ENCODE measurements at regions not wholly inside any gene's neighbourhood (a gene's known extent, or its start where the extent isn't known, plus 50 kb on each side); places are given as distances from the start of the nearest gene placed in this dataset.
A peak's percentile ranks its signal among the peaks of the same experiment; 100 is the strongest.

- TF ChIP-seq CTCF (conservative IDR thresholded peaks at IDR 0.05), result no peak
- H3K27ac ChIP-seq, result no peak overlapping the region
Observed at GRCh38 chr1:87951852-87952251, 623.2 kb downstream of the LMO4 start.

GRCh38 chr1:87953121-87953520 is 624.4 kb downstream of the LMO4 start:
- no peak overlapping the region for H3K27ac ChIP-seq
- TF ChIP-seq CTCF (conservative IDR thresholded peaks at IDR 0.05), result no peak

- peak; percentile 83 for TF ChIP-seq CTCF (conservative IDR thresholded peaks at IDR 0.05)
- no peak overlapping the region for H3K27ac ChIP-seq
Observed at GRCh38 chr1:87953732-87954344, 625.2 kb downstream of the LMO4 start.

GRCh38 chr1:87955038-87955437 is 626.4 kb downstream of the LMO4 start:
- no peak for TF ChIP-seq CTCF (conservative IDR thresholded peaks at IDR 0.05)
- no peak overlapping the region for H3K27ac ChIP-seq

- H3K27ac ChIP-seq, result no peak overlapping the region
Observed at GRCh38 chr1:87956072-87956471, 627.4 kb downstream of the LMO4 start.

GRCh38 chr1:87956750-87957149 is 628.1 kb downstream of the LMO4 start:
- TF ChIP-seq CTCF (conservative IDR thresholded peaks at IDR 0.05), result no peak
- H3K27ac ChIP-seq, result no peak overlapping the region

More at GRCh38 chr1:87956072-87956471, 627.4 kb downstream of the LMO4 start:
- TF ChIP-seq CTCF (conservative IDR thresholded peaks at IDR 0.05), result no peak

- no peak overlapping the region for H3K27ac ChIP-seq
- TF ChIP-seq CTCF (conservative IDR thresholded peaks at IDR 0.05), result no peak
Observed at GRCh38 chr1:87957331-87957730, 628.7 kb downstream of the LMO4 start.
